ENCODE measurements at regions not wholly inside any gene's neighbourhood (a gene's known extent, or its start where the extent isn't known, plus 50 kb on each side); places are given as distances from the start of the nearest gene placed in this dataset.

DNA sequence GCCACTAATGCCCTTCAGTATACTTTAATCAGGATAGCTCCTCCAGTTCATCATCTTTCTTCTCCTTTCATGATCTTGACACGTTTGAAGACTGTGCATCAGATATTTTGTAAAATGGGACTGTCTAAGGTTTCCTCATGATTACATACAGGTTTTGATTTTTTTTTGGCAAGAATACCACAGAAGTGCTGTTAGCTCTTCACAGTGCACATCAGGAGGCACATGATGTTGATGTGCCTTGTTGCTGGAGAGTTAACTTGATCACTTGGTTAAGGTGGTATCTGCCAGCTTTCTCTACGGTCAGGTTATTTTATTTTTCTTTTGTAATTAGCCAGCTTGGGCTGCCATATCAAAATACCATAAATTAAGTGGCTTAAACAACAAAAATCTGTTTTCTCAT lies 128.6 kb upstream of the IVNS1ABP start:
- TF ChIP-seq, protein P1, sequence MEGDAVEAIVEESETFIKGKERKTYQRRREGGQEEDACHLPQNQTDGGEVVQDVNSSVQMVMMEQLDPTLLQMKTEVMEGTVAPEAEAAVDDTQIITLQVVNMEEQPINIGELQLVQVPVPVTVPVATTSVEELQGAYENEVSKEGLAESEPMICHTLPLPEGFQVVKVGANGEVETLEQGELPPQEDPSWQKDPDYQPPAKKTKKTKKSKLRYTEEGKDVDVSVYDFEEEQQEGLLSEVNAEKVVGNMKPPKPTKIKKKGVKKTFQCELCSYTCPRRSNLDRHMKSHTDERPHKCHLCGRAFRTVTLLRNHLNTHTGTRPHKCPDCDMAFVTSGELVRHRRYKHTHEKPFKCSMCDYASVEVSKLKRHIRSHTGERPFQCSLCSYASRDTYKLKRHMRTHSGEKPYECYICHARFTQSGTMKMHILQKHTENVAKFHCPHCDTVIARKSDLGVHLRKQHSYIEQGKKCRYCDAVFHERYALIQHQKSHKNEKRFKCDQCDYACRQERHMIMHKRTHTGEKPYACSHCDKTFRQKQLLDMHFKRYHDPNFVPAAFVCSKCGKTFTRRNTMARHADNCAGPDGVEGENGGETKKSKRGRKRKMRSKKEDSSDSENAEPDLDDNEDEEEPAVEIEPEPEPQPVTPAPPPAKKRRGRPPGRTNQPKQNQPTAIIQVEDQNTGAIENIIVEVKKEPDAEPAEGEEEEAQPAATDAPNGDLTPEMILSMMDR (IDR thresholded peaks at IDR 0.05; ENCODE audit: borderline replicate concordance, extremely low read depth, low read length, poor library complexity, severe bottlenecking): no peak
- TF ChIP-seq EZH2 (IDR thresholded peaks at IDR 0.05; ENCODE audit: borderline replicate concordance, low read depth, low read length, severe bottlenecking): no peak
